SK-N-SH (cell line): ENCODE measurements at regions not wholly inside any gene's neighbourhood (a gene's known extent, or its start where the extent isn't known, plus 50 kb on each side); places are given as distances from the start of the nearest gene placed in this dataset.

Source experiments
- EP300 ChIP-seq, 2 experiments: IDR thresholded peaks; 2 replicates each; pipeline versions ENCODE4 v1.4.0 to v1.6.1; 2012; ENCODE audit warnings: borderline replicate concordance in 1 of 2, low read depth in 1 of 2, low read length in 1 of 2
- TF ChIP-seq, protein P1 (sequence below): fragments of 200-600 bp; sonication (generic); IDR thresholded peaks from 2 replicates; pipeline ENCODE4 v1.6.1; 2017; ENCODE audit warnings: antibody characterized with exemption, mild to moderate bottlenecking, moderate library complexity
- TF ChIP-seq, protein P2 (sequence below): IDR thresholded peaks from 2 replicates; pipeline ENCODE4 v1.4.0; 2012; ENCODE audit warnings: low read depth, borderline replicate concordance

DNA sequence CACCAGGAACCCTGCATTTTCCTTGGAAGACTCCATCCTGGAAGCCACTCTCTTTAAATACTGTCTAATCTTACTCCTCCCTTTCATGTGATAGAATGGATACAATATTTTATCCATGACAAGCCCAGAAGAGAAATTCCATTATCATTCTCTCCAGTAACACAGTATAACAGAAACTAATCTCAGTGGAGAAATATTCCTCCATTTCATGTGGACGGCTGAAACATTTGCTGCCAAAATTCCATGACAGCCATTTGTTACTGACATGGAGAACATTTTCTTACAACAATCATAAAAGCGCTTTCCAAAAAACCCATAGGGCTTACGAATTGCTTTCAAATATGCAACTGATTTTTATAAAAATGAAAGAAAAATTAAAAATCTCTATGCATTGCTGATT is 392.8 kb upstream of the KLF6 start:
- TF ChIP-seq, protein P1, sequence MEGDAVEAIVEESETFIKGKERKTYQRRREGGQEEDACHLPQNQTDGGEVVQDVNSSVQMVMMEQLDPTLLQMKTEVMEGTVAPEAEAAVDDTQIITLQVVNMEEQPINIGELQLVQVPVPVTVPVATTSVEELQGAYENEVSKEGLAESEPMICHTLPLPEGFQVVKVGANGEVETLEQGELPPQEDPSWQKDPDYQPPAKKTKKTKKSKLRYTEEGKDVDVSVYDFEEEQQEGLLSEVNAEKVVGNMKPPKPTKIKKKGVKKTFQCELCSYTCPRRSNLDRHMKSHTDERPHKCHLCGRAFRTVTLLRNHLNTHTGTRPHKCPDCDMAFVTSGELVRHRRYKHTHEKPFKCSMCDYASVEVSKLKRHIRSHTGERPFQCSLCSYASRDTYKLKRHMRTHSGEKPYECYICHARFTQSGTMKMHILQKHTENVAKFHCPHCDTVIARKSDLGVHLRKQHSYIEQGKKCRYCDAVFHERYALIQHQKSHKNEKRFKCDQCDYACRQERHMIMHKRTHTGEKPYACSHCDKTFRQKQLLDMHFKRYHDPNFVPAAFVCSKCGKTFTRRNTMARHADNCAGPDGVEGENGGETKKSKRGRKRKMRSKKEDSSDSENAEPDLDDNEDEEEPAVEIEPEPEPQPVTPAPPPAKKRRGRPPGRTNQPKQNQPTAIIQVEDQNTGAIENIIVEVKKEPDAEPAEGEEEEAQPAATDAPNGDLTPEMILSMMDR, result no peak
- TF ChIP-seq, protein P2, sequence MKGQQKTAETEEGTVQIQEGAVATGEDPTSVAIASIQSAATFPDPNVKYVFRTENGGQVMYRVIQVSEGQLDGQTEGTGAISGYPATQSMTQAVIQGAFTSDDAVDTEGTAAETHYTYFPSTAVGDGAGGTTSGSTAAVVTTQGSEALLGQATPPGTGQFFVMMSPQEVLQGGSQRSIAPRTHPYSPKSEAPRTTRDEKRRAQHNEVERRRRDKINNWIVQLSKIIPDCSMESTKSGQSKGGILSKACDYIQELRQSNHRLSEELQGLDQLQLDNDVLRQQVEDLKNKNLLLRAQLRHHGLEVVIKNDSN, result no peak
- no peak for TF ChIP-seq EP300 (IDR thresholded peaks at IDR 0.05; ENCODE audit: borderline replicate concordance in 1 of 2, low read depth in 1 of 2, low read length in 1 of 2)
